ENCODE measurements at regions not wholly inside any gene's neighbourhood (a gene's known extent, or its start where the extent isn't known, plus 50 kb on each side); places are given as distances from the start of the nearest gene placed in this dataset.
"Not testable (repeated sequence)": the region's sequence is repeated elsewhere in the genome, so short reads cannot be mapped to it uniquely, and the experiment has no call there.

DNA sequence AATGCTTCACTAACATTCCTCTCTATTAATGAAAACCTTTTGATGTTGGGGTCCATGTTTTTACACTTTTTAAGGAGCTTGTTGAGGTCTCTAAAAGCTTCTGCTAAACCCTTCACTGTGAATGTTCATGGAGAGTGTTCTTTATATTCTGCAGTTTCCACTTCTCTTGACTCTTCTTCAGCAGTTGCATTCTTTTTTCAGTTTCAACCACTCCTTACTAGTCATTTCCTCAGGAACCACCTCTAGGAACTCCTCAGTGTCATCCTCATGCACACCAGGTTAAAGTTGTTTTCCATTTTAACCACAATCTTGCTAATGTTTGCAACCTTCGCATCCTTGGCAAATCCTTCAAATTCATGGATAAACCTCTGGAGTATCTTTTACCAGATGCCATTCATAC is 821.6 kb downstream of the ANKRD7 start:
- no peak for DNase-seq
- no peak overlapping the region for H3K4me3 Mint-ChIP-seq (ENCODE audit: unreplicated experiment)
- H3K36me3 Mint-ChIP-seq (ENCODE audit: unreplicated experiment): no peaks in the 10 kb centered on the region
- H3K27me3 Mint-ChIP-seq (ENCODE audit: unreplicated experiment): peaks cover 3% of the 10 kb centered on the region
- no peaks in the 10 kb centered on the region for H3K9me3 Mint-ChIP-seq (ENCODE audit: unreplicated experiment)
- no peak for TF ChIP-seq CTCF (IDR thresholded peaks at IDR 0.05; ENCODE audit: partially characterized antibody, unreplicated experiment)
- no peaks in the 10 kb centered on the region for H3K4me1 Mint-ChIP-seq (ENCODE audit: low read depth, unreplicated experiment)
- no peak overlapping the region for H3K27ac Mint-ChIP-seq (ENCODE audit: unreplicated experiment)

GRCh38 chr7:119065966-119066365 is 841.5 kb downstream of the ANKRD7 start:
- DNase-seq: no peak
- Mint-ChIP-seq H3K27ac (ENCODE audit: unreplicated experiment) (peak overlapping the region; percentile 83), H3K9me3 (ENCODE audit: unreplicated experiment) (peaks cover 3% of the 10 kb centered on the region), H3K36me3 (ENCODE audit: unreplicated experiment) (peaks cover under 1% of the 10 kb centered on the region), H3K4me3 (ENCODE audit: unreplicated experiment) (no peak overlapping the region), H3K27me3 (ENCODE audit: unreplicated experiment) (peaks cover 2% of the 10 kb centered on the region), H3K4me1 (ENCODE audit: low read depth, unreplicated experiment) (peaks cover 8% of the 10 kb centered on the region)
- no peak for TF ChIP-seq CTCF (IDR thresholded peaks at IDR 0.05; ENCODE audit: partially characterized antibody, unreplicated experiment)

DNA sequence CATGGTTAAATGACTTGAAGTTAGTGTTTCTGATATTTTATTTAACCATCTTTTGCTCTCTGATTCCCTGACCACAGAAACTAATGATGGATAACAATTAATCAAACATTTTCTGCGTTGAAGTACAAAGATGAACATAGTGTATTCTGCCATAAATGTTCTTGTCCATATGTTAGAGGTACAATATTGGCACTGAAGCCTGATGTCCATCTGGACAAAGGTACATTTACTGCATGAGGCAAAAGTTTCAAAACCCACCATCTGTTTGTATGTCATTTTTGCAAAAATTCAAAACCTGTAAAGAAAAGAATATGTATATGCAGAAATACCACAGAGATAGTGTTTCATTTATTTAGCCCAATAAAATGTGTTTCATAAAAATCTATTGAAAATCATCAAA is 861.5 kb downstream of the ANKRD7 start:
- H3K4me1 Mint-ChIP-seq (ENCODE audit: low read depth, unreplicated experiment): no peaks in the 10 kb centered on the region
- no peak overlapping the region for H3K27ac Mint-ChIP-seq (ENCODE audit: unreplicated experiment)
- H3K27me3 Mint-ChIP-seq (ENCODE audit: unreplicated experiment): no peaks in the 10 kb centered on the region
- no peaks in the 10 kb centered on the region for H3K36me3 Mint-ChIP-seq (ENCODE audit: unreplicated experiment)
- H3K9me3 Mint-ChIP-seq (ENCODE audit: unreplicated experiment): no peaks in the 10 kb centered on the region
- no peak for TF ChIP-seq CTCF (IDR thresholded peaks at IDR 0.05; ENCODE audit: partially characterized antibody, unreplicated experiment)
- no peak for DNase-seq
- H3K4me3 Mint-ChIP-seq (ENCODE audit: unreplicated experiment): no peak overlapping the region

DNA sequence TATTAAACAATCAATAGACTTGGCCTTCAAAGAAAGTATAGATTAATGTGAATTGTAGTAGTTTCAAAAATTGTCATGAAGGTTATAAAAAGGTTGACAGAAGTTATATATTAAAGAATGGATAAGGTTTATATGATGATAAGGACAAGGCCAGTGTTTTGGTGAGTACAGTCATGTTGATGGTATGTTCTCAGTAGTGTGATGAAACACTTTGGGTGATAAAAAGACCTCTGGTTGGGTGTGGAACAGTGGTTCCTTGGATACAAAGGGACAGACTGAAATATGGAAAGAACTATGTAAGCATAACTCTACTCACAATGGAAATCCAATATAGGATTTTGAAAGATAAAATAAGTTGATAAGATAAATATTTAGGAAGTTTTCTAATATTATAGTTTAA is 866.3 kb downstream of the ANKRD7 start:
- H3K27ac Mint-ChIP-seq (ENCODE audit: unreplicated experiment): no peak overlapping the region
- H3K4me3 Mint-ChIP-seq (ENCODE audit: unreplicated experiment): no peak overlapping the region
- no peak for DNase-seq
- no peaks in the 10 kb centered on the region for H3K27me3 Mint-ChIP-seq (ENCODE audit: unreplicated experiment)
- H3K4me1 Mint-ChIP-seq (ENCODE audit: low read depth, unreplicated experiment): no peaks in the 10 kb centered on the region
- TF ChIP-seq CTCF (IDR thresholded peaks at IDR 0.05; ENCODE audit: partially characterized antibody, unreplicated experiment): no peak
- no peaks in the 10 kb centered on the region for H3K36me3 Mint-ChIP-seq (ENCODE audit: unreplicated experiment)
- no peaks in the 10 kb centered on the region for H3K9me3 Mint-ChIP-seq (ENCODE audit: unreplicated experiment)

- peaks cover 3% of the 10 kb centered on the region for H3K9me3 Mint-ChIP-seq (ENCODE audit: unreplicated experiment)
- no peaks in the 10 kb centered on the region for H3K27me3 Mint-ChIP-seq (ENCODE audit: unreplicated experiment)
- H3K27ac Mint-ChIP-seq (ENCODE audit: unreplicated experiment): no peak overlapping the region
- TF ChIP-seq CTCF (IDR thresholded peaks at IDR 0.05; ENCODE audit: partially characterized antibody, unreplicated experiment): no peak
- H3K4me3 Mint-ChIP-seq (ENCODE audit: unreplicated experiment): no peak overlapping the region
- no peak for DNase-seq
- peaks cover 6% of the 10 kb centered on the region for H3K36me3 Mint-ChIP-seq (ENCODE audit: unreplicated experiment)
- no peaks in the 10 kb centered on the region for H3K4me1 Mint-ChIP-seq (ENCODE audit: low read depth, unreplicated experiment)
Measured at GRCh38 chr7:119096683-119097082, 872.2 kb downstream of the ANKRD7 start.

GRCh38 chr7:119100611-119101258 is 876.2 kb downstream of the ANKRD7 start:
- not testable (repeated sequence) for DNase-seq; H3K4me1 Mint-ChIP-seq (ENCODE audit: low read depth, unreplicated experiment); H3K9me3 Mint-ChIP-seq (ENCODE audit: unreplicated experiment); H3K4me3 Mint-ChIP-seq (ENCODE audit: unreplicated experiment); H3K27me3 Mint-ChIP-seq (ENCODE audit: unreplicated experiment); H3K36me3 Mint-ChIP-seq (ENCODE audit: unreplicated experiment); H3K27ac Mint-ChIP-seq (ENCODE audit: unreplicated experiment)

Data from glutamatergic neuron (in vitro differentiated cells).